Pons (tissue), 1 donor: ENCODE measurements at regions not wholly inside any gene's neighbourhood (a gene's known extent, or its start where the extent isn't known, plus 50 kb on each side); places are given as distances from the start of the nearest gene placed in this dataset.
"Not testable (repeated sequence)": the region's sequence is repeated elsewhere in the genome, so short reads cannot be mapped to it uniquely, and the experiment has no call there.

Source experiments
- DNase-seq: peaks from one replicate; pipeline ENCODE4 v3.0.0-alpha.2; 2016; ENCODE audit warnings: low spot score

GRCh38 chr21:20151741-20152140, 846.5 kb upstream of the NCAM2 start:
- no peak for DNase-seq

GRCh38 chr21:20163167-20163566, 835.0 kb upstream of the NCAM2 start:
- no peak for DNase-seq

- DNase-seq: no peak
Measured at GRCh38 chr21:20167059-20167458, 831.1 kb upstream of the NCAM2 start.

- no peak for DNase-seq
Measured at GRCh38 chr21:20169812-20170576, 828.2 kb upstream of the NCAM2 start.

GRCh38 chr21:20186186-20186585, 812.0 kb upstream of the NCAM2 start:
- DNase-seq: no peak

- DNase-seq: no peak
Measured at GRCh38 chr21:20187028-20187427, 811.2 kb upstream of the NCAM2 start.

GRCh38 chr21:20201323-20201722, 796.9 kb upstream of the NCAM2 start:
- not testable (repeated sequence) for DNase-seq

- no peak for DNase-seq
Measured at GRCh38 chr21:20207335-20207734, 790.9 kb upstream of the NCAM2 start.

- DNase-seq: no peak
Measured at GRCh38 chr21:20215959-20216358, 782.2 kb upstream of the NCAM2 start.

- no peak for DNase-seq
Measured at GRCh38 chr21:20220586-20220985, 777.6 kb upstream of the NCAM2 start.

- not testable (repeated sequence) for DNase-seq
Measured at GRCh38 chr21:20221981-20222380, 776.2 kb upstream of the NCAM2 start.

- DNase-seq: not testable (repeated sequence)
Measured at GRCh38 chr21:20236649-20237048, 761.6 kb upstream of the NCAM2 start.

- DNase-seq: no peak
Measured at GRCh38 chr21:20249401-20249800, 748.8 kb upstream of the NCAM2 start.

GRCh38 chr21:20250337-20250736, 747.9 kb upstream of the NCAM2 start:
- no peak for DNase-seq

- peak; percentile 48 for DNase-seq
Measured at GRCh38 chr21:20253261-20253660, 744.9 kb upstream of the NCAM2 start.

- DNase-seq: no peak
Measured at GRCh38 chr21:20254964-20255363, 743.2 kb upstream of the NCAM2 start.

- no peak for DNase-seq
Measured at GRCh38 chr21:20257052-20257740, 741.0 kb upstream of the NCAM2 start.

GRCh38 chr21:20258542-20258941, 739.7 kb upstream of the NCAM2 start:
- DNase-seq: no peak

GRCh38 chr21:20259031-20259867, 739.0 kb upstream of the NCAM2 start:
- peak; percentile 79 for DNase-seq

- no peak for DNase-seq
Measured at GRCh38 chr21:20260124-20260523, 738.1 kb upstream of the NCAM2 start.

GRCh38 chr21:20261364-20261763, 736.8 kb upstream of the NCAM2 start:
- DNase-seq: no peak

- DNase-seq: no peak
Measured at GRCh38 chr21:20265707-20266440, 732.3 kb upstream of the NCAM2 start.
